ENCODE measurements at regions not wholly inside any gene's neighbourhood (a gene's known extent, or its start where the extent isn't known, plus 50 kb on each side); places are given as distances from the start of the nearest gene placed in this dataset.

- H2BK120ac ChIP-seq (ENCODE audit: low read depth, low read length) = no peak overlapping the region
- no peaks in the 10 kb centered on the region for H3K36me3 ChIP-seq (ENCODE audit: control insufficient read depth in 1 of 2, insufficient read depth in 2 of 2, low read depth in 1 of 2, low read length in 2 of 2)
- H3K4me2 ChIP-seq (ENCODE audit: low read length, poor library complexity, severe bottlenecking) = no peak overlapping the region
- no peak overlapping the region for H3K4ac ChIP-seq (ENCODE audit: low read depth in 1 of 2, low read length in 2 of 2)
- no peak for DNase-seq
- H3K14ac ChIP-seq (ENCODE audit: low read length in 2 of 2) = no peak overlapping the region
- H3K18ac ChIP-seq (ENCODE audit: low read depth in 1 of 2, low read length in 2 of 2) = no peak overlapping the region
- no peak overlapping the region for H2AK5ac ChIP-seq (ENCODE audit: low read length, severe bottlenecking)
- H3K4me3 ChIP-seq (ENCODE audit: insufficient read depth in 1 of 2, low read depth in 1 of 2, low read length in 2 of 2) = no peak overlapping the region
- no peaks in the 10 kb centered on the region for H3K27me3 ChIP-seq (ENCODE audit: control insufficient read depth in 1 of 2, insufficient read depth in 1 of 2, low read length in 2 of 2)
- H2BK15ac ChIP-seq (ENCODE audit: low read depth, poor library complexity, severe bottlenecking) = no peak overlapping the region
- H4K8ac ChIP-seq (ENCODE audit: low read length) = no peak overlapping the region
- H3K9ac ChIP-seq (ENCODE audit: low read length) = no peak overlapping the region
- no peak overlapping the region for H3K27ac ChIP-seq (ENCODE audit: low read length, poor library complexity, severe bottlenecking)
- peaks cover 13% of the 10 kb centered on the region for H3K9me3 ChIP-seq (ENCODE audit: control insufficient read depth, low read length)
- 89% methylated on average over 13 of the region's 13 CpGs for WGBS
- no peak overlapping the region for H3K23ac ChIP-seq (ENCODE audit: low read length in 2 of 2)
- H4K91ac ChIP-seq (ENCODE audit: low read length) = no peak overlapping the region
- no peak overlapping the region for H2AFZ ChIP-seq (ENCODE audit: low read depth, low read length)
- no peak overlapping the region for H2BK12ac ChIP-seq (ENCODE audit: low read length in 2 of 2)
- no peaks in the 10 kb centered on the region for H3K79me1 ChIP-seq (replicated peaks; ENCODE audit: low read length, poor library complexity, severe bottlenecking)
- H3K4me1 ChIP-seq (ENCODE audit: control insufficient read depth, insufficient read depth, low read depth, low read length) = no peaks in the 10 kb centered on the region
- H2BK5ac ChIP-seq (ENCODE audit: low read depth, low read length, poor library complexity, severe bottlenecking) = no peak overlapping the region
These were observed 202.9 kb upstream of the CADM2 start for GRCh38 chr3:84755860-84756259.

DNA sequence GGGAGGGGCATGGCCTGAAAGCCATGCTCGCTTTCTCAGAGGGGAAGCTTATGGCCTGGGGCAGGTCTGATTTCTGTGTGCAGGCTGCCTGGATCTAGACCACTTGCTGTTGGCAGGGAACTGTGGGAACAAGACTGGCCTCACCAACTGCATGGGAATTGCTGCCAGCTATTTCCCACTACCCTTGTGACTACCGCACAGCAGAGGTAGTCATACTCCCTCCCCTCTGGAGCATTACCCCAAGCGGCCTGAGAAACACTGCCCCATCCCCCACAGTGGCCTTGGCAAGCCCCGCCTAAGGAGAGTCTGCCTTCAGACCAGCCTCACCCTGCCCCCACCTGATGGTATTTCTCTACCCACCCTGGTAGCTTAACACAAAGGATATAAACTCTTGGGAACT, 199.4 kb upstream of the CADM2 start:
- Histone ChIP-seq H3K79me1 (replicated peaks; ENCODE audit: low read length, poor library complexity, severe bottlenecking) (no peaks in the 10 kb centered on the region), H3K4ac (ENCODE audit: low read depth in 1 of 2, low read length in 2 of 2) (no peak overlapping the region), H2BK5ac (ENCODE audit: low read depth, low read length, poor library complexity, severe bottlenecking) (no peak overlapping the region), H3K18ac (ENCODE audit: low read depth in 1 of 2, low read length in 2 of 2) (no peak overlapping the region), H3K23ac (ENCODE audit: low read length in 2 of 2) (no peak overlapping the region), H2AFZ (ENCODE audit: low read depth, low read length) (no peak overlapping the region), H3K9me3 (ENCODE audit: control insufficient read depth, low read length) (peaks cover 3% of the 10 kb centered on the region), H3K14ac (ENCODE audit: low read length in 2 of 2) (no peak overlapping the region), H3K9ac (ENCODE audit: low read length) (no peak overlapping the region), H2BK120ac (ENCODE audit: low read depth, low read length) (no peak overlapping the region), H3K36me3 (ENCODE audit: control insufficient read depth in 1 of 2, insufficient read depth in 2 of 2, low read depth in 1 of 2, low read length in 2 of 2) (no peaks in the 10 kb centered on the region), H2BK15ac (ENCODE audit: low read depth, poor library complexity, severe bottlenecking) (no peak overlapping the region), H3K27ac (ENCODE audit: low read length, poor library complexity, severe bottlenecking) (no peak overlapping the region), H4K91ac (ENCODE audit: low read length) (no peak overlapping the region), H3K27me3 (ENCODE audit: control insufficient read depth in 1 of 2, insufficient read depth in 1 of 2, low read length in 2 of 2) (no peaks in the 10 kb centered on the region), H3K4me2 (ENCODE audit: low read length, poor library complexity, severe bottlenecking) (no peak overlapping the region), H3K4me3 (ENCODE audit: insufficient read depth in 1 of 2, low read depth in 1 of 2, low read length in 2 of 2) (no peak overlapping the region), H2AK5ac (ENCODE audit: low read length, severe bottlenecking) (no peak overlapping the region), H3K4me1 (ENCODE audit: control insufficient read depth, insufficient read depth, low read depth, low read length) (no peaks in the 10 kb centered on the region), H2BK12ac (ENCODE audit: low read length in 2 of 2) (no peak overlapping the region), H4K8ac (ENCODE audit: low read length) (no peak overlapping the region)
- 73% methylated on average over 4 of the region's 4 CpGs for WGBS
- DNase-seq = no peak

DNA sequence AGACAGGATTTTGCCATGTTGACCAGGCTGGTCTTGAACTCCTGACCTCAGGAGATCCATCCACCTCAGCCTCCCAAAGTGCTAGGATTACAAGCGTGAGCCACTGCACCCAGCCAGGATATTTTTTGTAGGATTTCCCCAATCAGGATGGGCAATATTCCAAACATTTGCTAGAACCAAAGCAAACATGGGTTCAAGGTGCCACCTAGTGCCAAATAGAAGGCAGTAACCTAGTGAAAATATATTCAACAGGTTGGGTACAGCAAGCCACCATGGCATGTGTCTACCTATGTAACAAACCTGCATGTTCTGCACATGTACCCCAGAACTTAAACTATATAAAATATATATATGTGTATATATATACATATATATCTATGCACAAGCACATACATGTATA, 185.9 kb upstream of the CADM2 start:
- no peak overlapping the region for H2BK12ac ChIP-seq (ENCODE audit: low read length in 2 of 2)
- H2AFZ ChIP-seq (ENCODE audit: low read depth, low read length) = no peak overlapping the region
- no peak overlapping the region for H2AK5ac ChIP-seq (ENCODE audit: low read length, severe bottlenecking)
- no peaks in the 10 kb centered on the region for H3K36me3 ChIP-seq (ENCODE audit: control insufficient read depth in 1 of 2, insufficient read depth in 2 of 2, low read depth in 1 of 2, low read length in 2 of 2)
- no peaks in the 10 kb centered on the region for H3K27me3 ChIP-seq (ENCODE audit: control insufficient read depth in 1 of 2, insufficient read depth in 1 of 2, low read length in 2 of 2)
- no peak overlapping the region for H3K23ac ChIP-seq (ENCODE audit: low read length in 2 of 2)
- no peaks in the 10 kb centered on the region for H3K79me1 ChIP-seq (replicated peaks; ENCODE audit: low read length, poor library complexity, severe bottlenecking)
- H3K27ac ChIP-seq (ENCODE audit: low read length, poor library complexity, severe bottlenecking) = no peak overlapping the region
- no peak for DNase-seq
- no peak overlapping the region for H3K9ac ChIP-seq (ENCODE audit: low read length)
- H2BK5ac ChIP-seq (ENCODE audit: low read depth, low read length, poor library complexity, severe bottlenecking) = no peak overlapping the region
- no peak overlapping the region for H3K4me2 ChIP-seq (ENCODE audit: low read length, poor library complexity, severe bottlenecking)
- no peak overlapping the region for H3K18ac ChIP-seq (ENCODE audit: low read depth in 1 of 2, low read length in 2 of 2)
- no peak overlapping the region for H4K91ac ChIP-seq (ENCODE audit: low read length)
- H3K4me1 ChIP-seq (ENCODE audit: control insufficient read depth, insufficient read depth, low read depth, low read length) = no peaks in the 10 kb centered on the region
- H3K9me3 ChIP-seq (ENCODE audit: control insufficient read depth, low read length) = peaks cover 10% of the 10 kb centered on the region
- no peak overlapping the region for H3K4me3 ChIP-seq (ENCODE audit: insufficient read depth in 1 of 2, low read depth in 1 of 2, low read length in 2 of 2)
- no peak overlapping the region for H4K8ac ChIP-seq (ENCODE audit: low read length)
- no peak overlapping the region for H2BK120ac ChIP-seq (ENCODE audit: low read depth, low read length)
- 43% methylated on average over 1 of the region's 1 CpG for WGBS
- H3K14ac ChIP-seq (ENCODE audit: low read length in 2 of 2) = no peak overlapping the region
- H2BK15ac ChIP-seq (ENCODE audit: low read depth, poor library complexity, severe bottlenecking) = no peak overlapping the region
- no peak overlapping the region for H3K4ac ChIP-seq (ENCODE audit: low read depth in 1 of 2, low read length in 2 of 2)

DNA sequence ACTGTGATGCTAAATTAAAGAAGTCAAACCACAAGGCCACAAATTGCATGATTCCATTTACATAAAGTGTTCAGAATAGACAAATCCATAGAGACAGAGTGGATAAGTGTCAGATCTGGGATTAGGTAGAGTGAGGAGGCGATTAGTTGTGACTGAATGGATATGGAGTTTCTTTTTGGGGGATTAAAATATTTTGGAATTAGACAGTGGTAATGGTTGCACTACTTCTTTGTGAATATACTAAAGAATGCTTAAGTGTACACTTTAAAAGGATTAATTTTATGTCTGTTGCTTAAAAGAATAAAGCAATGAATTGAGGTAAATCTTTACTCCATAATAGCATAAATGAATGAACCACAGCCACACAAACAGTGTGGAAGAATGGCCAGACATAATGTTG, 175.5 kb upstream of the CADM2 start:
- Histone ChIP-seq H3K27ac (ENCODE audit: low read length, poor library complexity, severe bottlenecking) (no peak overlapping the region), H2BK12ac (ENCODE audit: low read length in 2 of 2) (no peak overlapping the region), H3K4me1 (ENCODE audit: control insufficient read depth, insufficient read depth, low read depth, low read length) (no peaks in the 10 kb centered on the region), H3K4me3 (ENCODE audit: insufficient read depth in 1 of 2, low read depth in 1 of 2, low read length in 2 of 2) (no peak overlapping the region), H2AK5ac (ENCODE audit: low read length, severe bottlenecking) (no peak overlapping the region), H3K18ac (ENCODE audit: low read depth in 1 of 2, low read length in 2 of 2) (no peak overlapping the region), H3K4ac (ENCODE audit: low read depth in 1 of 2, low read length in 2 of 2) (no peak overlapping the region), H3K14ac (ENCODE audit: low read length in 2 of 2) (no peak overlapping the region), H2BK5ac (ENCODE audit: low read depth, low read length, poor library complexity, severe bottlenecking) (no peak overlapping the region), H3K9me3 (ENCODE audit: control insufficient read depth, low read length) (peaks cover 10% of the 10 kb centered on the region), H3K27me3 (ENCODE audit: control insufficient read depth in 1 of 2, insufficient read depth in 1 of 2, low read length in 2 of 2) (no peaks in the 10 kb centered on the region), H2BK120ac (ENCODE audit: low read depth, low read length) (no peak overlapping the region), H2AFZ (ENCODE audit: low read depth, low read length) (no peak overlapping the region), H3K79me1 (replicated peaks; ENCODE audit: low read length, poor library complexity, severe bottlenecking) (no peaks in the 10 kb centered on the region), H4K91ac (ENCODE audit: low read length) (no peak overlapping the region), H3K23ac (ENCODE audit: low read length in 2 of 2) (no peak overlapping the region), H3K4me2 (ENCODE audit: low read length, poor library complexity, severe bottlenecking) (no peak overlapping the region), H3K36me3 (ENCODE audit: control insufficient read depth in 1 of 2, insufficient read depth in 2 of 2, low read depth in 1 of 2, low read length in 2 of 2) (no peaks in the 10 kb centered on the region), H2BK15ac (ENCODE audit: low read depth, poor library complexity, severe bottlenecking) (no peak overlapping the region), H4K8ac (ENCODE audit: low read length) (no peak overlapping the region), H3K9ac (ENCODE audit: low read length) (no peak overlapping the region)
- no peak for DNase-seq
- 57% methylated on average over 1 of the region's 1 CpG for WGBS
